Epidermal melanocyte (primary cell): ENCODE measurements at regions not wholly inside any gene's neighbourhood (a gene's known extent, or its start where the extent isn't known, plus 50 kb on each side); places are given as distances from the start of the nearest gene placed in this dataset.

Experiments
- DNase-seq: peaks from one replicate; pipeline ENCODE4 v3.0.0; 2011; ENCODE audit warnings: low spot score; ENCODE audit not compliant: insufficient read length

DNA sequence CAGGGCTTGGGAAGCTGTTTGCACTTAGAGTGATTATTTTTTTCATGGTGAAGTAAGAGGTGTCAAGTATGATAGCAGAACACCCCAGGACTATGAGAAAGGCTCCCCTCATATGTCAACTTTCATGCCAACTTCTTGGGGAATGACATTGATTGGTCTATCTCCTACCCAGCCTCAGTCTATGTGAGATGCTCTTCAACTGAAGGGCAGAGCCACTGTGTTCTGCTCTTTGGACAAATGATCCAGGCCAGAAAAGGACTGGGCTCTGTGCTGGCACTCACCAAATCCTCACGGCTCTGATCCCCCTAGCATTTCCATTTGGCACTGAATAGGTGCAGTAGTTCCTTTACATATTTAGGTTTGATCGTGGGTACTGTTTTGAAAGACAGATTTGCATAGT, 151.1 kb downstream of the DMRT2 start:
- no peak for DNase-seq

- DNase-seq = no peak
These were observed 151.7 kb downstream of the DMRT2 start for GRCh38 chr9:1201901-1202300.

- DNase-seq = no peak
These were observed 152.5 kb downstream of the DMRT2 start for GRCh38 chr9:1202512-1203280.

DNA sequence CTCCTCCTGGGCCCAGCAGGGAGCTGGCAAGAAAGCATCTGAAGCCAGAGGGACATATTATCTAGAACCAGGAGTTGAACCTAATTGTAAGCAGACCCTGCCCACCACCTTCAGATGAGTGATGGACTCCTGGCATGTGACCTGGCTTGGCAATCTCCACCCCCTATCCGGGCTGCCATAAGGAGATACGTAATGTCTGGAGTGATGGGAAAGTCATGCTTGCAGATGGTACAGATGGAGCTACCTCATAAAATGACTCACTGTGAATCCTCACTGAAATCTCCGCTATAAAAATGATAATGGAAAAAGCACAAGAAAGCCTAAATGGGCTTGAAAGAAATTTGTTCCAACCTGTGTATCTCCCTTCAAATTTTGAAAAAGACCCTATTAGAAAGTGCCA, 157.5 kb downstream of the DMRT2 start:
- DNase-seq = no peak

DNA sequence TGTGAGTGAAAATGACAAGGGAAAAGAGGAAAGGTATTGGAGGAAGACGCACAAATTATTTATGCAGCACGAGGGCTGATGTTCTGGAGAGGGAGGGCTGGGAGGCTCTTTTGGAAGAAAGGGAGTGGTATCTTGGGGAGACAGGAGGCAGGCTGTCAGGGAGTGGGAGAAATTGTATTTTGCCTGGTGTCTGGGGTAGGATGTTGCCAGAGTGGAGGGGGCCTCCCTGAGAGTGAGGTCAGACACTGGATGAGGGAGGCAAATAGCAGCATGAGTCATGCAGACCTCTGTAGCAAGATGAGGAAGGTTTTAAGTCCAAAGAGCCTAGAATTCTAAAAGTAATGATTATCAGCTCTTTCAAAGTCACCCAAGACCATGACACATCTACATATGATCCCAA, 158.0 kb downstream of the DMRT2 start:
- DNase-seq = no peak

- no peak for DNase-seq
These were observed 160.8 kb downstream of the DMRT2 start for GRCh38 chr9:1210954-1211353.

GRCh38 chr9:1216532-1216931, 166.4 kb downstream of the DMRT2 start:
- DNase-seq = no peak

DNA sequence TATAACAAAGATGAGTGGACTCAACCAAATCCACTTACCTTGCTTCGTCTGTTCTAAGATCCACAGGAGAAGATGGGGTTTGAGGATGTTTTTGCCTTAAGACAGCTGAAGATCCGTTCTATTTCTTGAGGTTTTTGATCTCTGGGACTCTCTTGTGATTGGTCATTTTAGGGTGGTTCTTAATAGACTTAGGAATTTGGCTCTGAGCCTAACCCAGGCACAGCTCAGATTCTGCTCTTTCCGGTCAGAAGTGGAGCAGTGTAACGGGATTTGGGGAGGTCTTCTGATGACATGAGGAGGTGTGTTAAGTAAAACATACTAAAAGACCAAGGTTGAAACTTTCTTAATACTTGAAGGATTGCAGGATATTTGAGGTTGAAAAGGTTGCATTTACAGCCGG, 166.9 kb downstream of the DMRT2 start:
- no peak for DNase-seq

DNA sequence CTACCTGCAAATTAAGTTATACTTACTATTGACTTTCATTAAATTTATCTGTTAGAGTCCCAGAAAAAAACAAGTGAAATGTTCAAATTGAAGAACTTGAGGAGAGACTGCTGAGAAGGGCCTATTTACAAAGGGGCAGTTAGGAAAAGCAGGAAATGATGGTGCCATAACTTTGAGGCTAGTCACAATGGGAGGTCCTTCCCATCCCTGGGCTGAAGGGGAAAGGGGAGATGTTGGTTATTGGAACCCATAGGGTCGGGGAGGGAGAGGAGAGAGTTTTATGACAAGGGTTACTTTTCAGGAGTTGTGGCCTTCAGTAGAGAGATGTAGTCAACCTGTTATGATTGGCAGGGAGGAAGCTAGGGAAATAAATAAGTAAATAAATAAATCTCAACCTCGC, 169.1 kb downstream of the DMRT2 start:
- no peak for DNase-seq

DNA sequence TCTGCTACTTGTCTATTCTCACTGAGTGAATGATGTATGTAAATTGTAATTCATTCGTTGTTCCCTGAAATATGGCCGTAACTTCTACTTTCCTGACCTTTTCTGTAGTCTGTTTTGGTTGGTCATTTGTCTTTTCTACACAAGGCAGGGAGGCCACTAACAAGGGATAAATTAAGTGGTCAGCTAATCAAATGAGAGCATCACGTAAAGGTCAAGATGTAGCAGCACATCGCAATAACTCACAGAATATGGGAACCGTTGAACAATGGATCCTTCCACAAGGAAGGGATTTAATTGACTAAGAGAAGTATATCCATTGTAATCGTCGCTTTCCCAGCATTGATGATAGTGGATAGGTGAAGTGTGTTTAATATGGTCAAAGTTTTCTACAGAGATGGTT, 171.1 kb downstream of the DMRT2 start:
- no peak for DNase-seq

- DNase-seq = no peak
These were observed 172.4 kb downstream of the DMRT2 start for GRCh38 chr9:1222511-1222910.

DNA sequence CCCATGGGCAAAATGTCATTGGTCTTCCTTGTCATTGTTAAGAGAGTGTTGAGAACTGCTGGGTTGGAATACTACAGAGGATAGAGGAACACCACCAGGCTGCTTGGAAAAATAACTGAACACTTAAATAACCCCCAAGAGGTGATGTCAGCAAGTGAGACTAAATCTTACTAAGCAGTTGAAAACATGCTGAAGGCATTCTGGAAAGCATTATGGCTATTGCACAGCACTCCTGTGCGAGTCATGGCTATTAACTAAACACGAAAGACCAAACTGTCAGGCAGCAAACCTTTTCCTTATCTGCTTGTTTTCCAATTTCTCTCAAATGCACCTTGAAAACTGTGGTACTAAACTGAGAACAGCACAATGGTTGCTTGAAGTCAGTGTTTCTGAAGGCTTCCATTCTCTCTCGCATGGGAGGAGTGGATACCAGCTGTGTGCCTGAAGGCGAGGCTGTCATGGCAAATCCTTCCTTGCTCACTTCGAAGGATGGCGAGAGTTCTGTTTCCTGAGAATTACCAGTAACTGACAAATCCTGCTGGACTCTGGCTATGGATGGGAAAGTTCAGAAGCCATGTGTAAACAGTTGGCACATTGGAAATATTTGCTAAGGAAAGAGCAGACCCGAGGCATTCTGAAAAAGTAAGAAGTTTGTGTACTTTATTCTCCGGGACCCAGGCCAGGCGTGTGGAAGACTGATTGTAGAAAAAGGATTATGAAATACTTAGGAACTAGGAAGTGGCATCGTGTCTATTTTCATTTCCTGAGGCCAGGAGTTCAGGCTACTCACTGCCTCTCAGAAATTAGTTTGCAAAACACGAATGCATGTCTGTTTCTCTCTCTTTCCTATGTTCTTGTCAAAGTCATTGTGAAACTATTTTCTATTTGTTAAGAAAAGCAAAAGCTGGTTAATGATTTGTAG, 182.1 kb downstream of the DMRT2 start:
- DNase-seq = peak; percentile 40

GRCh38 chr9:1233568-1233967, 183.4 kb downstream of the DMRT2 start:
- DNase-seq = no peak

DNA sequence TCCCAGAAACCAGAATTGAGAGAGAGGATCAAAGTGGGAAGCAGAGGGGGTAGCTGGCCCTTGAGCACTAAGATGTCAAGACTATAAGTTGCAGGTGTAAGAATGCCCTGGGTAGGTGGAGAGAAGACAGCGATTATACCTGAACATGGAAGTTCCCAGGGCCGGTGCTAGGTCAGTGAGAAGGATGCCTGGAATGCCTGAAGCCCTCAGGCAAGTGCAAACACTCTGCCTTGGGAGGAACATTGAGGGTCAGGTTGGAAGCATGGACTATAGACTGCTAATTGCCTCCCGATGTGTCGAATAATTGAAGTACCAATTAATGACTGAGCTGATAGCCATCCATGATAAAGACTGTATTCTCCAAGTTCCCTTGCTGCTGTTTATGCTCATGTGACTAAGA, 185.5 kb downstream of the DMRT2 start:
- no peak for DNase-seq

- DNase-seq = no peak
These were observed 185.9 kb downstream of the DMRT2 start for GRCh38 chr9:1236061-1236460.

GRCh38 chr9:1238407-1238806, 188.2 kb downstream of the DMRT2 start:
- DNase-seq = no peak

DNA sequence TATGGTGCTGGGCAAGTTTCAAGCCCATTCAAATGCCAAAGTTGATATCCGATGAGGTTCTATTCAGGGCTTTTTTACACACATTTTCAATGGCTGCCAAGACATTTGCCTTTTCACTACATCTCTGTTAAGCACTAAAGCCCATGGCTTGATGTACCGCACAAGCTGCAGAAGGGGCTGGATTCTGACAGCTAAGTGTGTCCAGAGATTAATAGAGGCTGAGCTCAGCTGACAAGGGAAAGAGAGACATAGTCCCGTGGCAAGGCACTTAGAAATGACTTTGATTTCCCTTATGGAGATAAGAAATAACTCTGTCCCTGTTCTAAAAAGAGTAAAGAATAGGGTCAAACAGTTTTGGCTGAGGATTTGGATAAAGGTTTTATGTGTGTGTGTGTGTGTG, 198.6 kb downstream of the DMRT2 start:
- no peak for DNase-seq

DNA sequence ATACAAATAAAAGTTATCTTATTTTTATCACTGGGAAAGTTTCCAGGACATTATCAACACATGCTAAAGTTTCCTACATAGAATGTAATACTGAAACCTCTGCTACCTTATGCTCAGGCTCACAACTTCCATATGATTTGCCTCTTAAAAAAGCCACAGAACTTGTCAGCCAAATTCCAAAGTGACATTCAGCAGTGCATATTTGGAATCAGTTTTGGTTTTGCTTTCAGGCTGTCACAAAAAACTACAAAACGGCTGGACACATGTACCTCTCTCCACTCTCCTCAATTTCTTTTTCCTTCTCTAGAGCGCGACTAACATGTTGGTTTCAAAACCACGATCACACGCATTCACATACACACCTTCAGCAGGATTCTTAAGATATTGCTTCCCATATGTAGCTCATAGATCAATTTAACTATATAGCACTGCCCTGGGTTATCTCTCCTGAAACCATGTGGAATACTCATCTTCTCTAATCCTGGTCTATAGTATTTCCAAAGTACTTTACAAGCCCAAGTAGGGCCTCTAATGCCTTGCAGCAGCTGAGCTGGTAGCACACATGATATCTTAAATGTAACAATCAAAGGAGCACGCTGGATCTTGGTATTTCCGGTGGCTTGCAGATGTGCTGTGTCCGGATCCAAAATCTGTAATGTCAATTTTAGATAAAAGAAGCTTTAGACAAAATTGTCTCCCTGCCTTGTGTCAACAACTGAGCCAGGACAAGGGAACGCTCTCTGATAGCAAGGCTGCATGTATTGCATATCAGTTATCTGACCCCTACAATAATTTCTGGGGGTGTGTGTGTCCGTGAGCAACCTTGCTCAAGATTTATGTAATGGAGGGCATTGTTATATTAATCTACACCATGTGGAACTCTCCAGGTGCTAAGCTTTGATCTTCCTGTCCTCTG, 203.2 kb downstream of the DMRT2 start:
- no peak for DNase-seq

DNA sequence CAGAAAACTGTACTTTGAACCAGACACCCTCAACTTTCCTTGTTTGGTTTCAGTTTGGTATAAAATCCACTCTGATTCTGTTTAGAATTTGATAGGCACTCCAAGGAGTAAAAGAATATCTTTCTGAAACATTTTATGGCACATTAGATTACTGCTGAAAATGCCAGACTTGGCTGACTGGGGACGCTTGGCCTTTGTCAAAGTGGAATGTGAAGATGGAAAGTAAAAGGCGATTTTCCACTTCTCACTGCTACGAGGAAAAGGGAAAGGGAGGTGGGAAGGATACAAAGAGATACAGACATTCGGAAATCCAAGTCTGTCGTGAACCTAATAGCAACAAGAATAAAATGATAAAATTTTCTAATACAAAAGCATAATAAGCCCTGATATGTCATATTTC, 203.9 kb downstream of the DMRT2 start:
- DNase-seq = no peak

DNA sequence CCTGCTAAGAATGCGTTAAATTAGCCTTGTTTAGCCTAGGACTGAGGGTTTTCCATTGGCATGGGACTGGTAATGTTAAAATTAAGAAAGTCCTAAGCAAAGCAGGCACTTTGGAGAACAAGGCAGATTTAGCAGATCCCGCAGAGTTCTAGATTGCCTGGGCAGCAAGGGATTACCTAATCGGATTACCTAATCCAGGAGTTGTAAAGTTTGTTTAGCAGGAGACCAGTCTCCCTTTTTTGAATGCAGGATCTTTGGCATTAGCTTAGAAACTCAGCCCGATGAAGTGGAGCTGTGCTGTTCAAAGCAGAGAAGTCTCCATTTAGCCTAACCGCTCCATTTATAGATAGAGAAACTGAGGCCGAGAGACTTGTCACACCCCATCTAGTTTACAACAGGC, 206.0 kb downstream of the DMRT2 start:
- DNase-seq = no peak

- DNase-seq = no peak
These were observed 211.1 kb downstream of the DMRT2 start for GRCh38 chr9:1261266-1261665.
